ENCODE measurements at regions not wholly inside any gene's neighbourhood (a gene's known extent, or its start where the extent isn't known, plus 50 kb on each side); places are given as distances from the start of the nearest gene placed in this dataset.
"Not testable (repeated sequence)": the region's sequence is repeated elsewhere in the genome, so short reads cannot be mapped to it uniquely, and the experiment has no call there.

DNA sequence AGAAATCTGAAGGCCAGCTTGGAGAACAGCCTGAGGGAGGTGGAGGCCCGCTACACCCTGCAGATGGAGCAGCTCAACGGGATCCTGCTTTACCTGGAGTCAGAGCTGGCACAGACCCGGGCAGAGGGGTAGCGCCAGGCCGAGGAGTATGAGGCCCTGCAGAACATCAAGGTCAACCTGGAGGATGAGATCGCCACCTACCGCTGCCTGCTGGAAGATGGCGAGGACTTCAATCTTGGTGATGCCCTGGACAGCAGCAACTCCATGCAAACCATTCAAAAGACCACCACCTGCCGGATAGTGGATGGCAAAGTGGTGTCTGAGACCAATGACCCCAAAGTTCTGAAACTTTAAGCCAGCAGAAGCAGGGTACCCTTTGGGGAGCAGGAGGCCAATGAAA, 318.4 kb downstream of the ZFHX3 start:
- not testable (repeated sequence) for H3K4me3 ChIP-seq (ENCODE audit: low read depth, low read length); DNase-seq (ENCODE audit: low read depth)

GRCh38 chr16:72728516-72728915, 319.4 kb downstream of the ZFHX3 start:
- TF ChIP-seq CTCF (conservative IDR thresholded peaks at IDR 0.05; ENCODE audit: low read depth, low read length): no peak
- H3K4me3 ChIP-seq (ENCODE audit: low read depth, low read length): no peak overlapping the region
- no peak for DNase-seq (ENCODE audit: low read depth)

DNA sequence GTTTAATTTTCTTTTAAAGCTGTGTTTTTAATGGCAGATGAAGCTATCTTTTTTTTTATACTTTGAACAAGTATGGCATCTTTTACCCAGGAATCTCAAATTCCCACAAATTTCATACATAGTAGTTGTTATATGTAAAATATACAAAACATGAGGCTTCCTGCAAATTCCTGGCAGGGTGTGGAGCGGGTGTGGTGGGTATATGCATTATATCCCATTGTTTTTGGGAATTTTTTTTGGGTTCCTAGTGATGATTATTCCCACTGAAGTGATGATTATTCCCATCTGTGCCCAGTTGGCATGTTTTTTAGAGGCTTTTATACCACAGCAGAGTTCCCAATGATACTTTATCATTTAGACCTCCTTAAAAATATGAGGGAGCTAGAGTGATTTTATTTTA, 320.4 kb downstream of the ZFHX3 start:
- DNase-seq (ENCODE audit: low read depth): no peak
- TF ChIP-seq CTCF (conservative IDR thresholded peaks at IDR 0.05; ENCODE audit: low read depth, low read length): no peak
- no peak overlapping the region for H3K4me3 ChIP-seq (ENCODE audit: low read depth, low read length)

DNA sequence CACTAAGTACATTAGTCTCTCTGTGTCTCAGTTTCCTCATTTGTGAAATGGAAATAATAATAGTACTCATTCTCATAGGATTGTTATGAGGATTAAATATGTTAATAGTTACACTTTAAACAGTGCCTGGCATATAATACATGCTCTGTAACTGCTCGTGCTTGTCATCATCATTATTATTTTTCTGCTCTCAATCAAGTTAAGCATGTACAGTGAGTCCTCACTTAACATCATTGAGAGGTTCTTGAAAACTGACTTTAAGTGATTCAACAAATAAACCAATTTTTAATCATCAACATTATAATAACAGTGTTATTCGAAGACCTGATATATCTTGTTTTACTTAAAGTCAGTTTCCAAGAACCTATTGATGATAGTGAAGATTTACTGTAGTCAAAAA, 322.3 kb downstream of the ZFHX3 start:
- no peak for DNase-seq (ENCODE audit: low read depth)
- no peak overlapping the region for H3K4me3 ChIP-seq (ENCODE audit: low read depth, low read length)
- TF ChIP-seq CTCF (conservative IDR thresholded peaks at IDR 0.05; ENCODE audit: low read depth, low read length): no peak

GRCh38 chr16:72723781-72724180, 324.1 kb downstream of the ZFHX3 start:
- peak; percentile 27 for DNase-seq (ENCODE audit: low read depth)
- TF ChIP-seq CTCF (conservative IDR thresholded peaks at IDR 0.05; ENCODE audit: low read depth, low read length): no peak
- no peak overlapping the region for H3K4me3 ChIP-seq (ENCODE audit: low read depth, low read length)

GRCh38 chr16:72722552-72722951, 325.4 kb downstream of the ZFHX3 start:
- no peak for TF ChIP-seq CTCF (conservative IDR thresholded peaks at IDR 0.05; ENCODE audit: low read depth, low read length)
- no peak for DNase-seq (ENCODE audit: low read depth)
- no peak overlapping the region for H3K4me3 ChIP-seq (ENCODE audit: low read depth, low read length)

DNA sequence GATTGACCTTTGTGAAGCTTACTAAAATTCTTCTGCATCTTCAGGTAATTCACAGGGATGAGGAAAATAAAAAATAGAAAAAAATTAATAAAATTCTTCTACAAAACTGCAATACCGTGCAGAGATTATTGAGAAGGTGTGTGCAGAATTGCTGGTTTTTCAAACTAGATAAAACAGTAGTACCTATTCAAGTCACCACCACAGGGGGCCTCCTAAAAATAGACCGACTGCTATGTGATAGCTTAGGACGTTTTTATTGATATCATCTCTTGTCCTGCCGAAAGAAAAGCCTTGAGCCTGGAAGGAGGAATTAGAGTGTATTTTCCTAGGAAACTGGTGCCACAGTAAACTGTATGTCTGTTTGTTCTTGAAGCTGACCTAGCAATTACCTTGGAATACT, 325.9 kb downstream of the ZFHX3 start:
- no peak for TF ChIP-seq CTCF (conservative IDR thresholded peaks at IDR 0.05; ENCODE audit: low read depth, low read length)
- DNase-seq (ENCODE audit: low read depth): no peak
- H3K4me3 ChIP-seq (ENCODE audit: low read depth, low read length): no peak overlapping the region

DNA sequence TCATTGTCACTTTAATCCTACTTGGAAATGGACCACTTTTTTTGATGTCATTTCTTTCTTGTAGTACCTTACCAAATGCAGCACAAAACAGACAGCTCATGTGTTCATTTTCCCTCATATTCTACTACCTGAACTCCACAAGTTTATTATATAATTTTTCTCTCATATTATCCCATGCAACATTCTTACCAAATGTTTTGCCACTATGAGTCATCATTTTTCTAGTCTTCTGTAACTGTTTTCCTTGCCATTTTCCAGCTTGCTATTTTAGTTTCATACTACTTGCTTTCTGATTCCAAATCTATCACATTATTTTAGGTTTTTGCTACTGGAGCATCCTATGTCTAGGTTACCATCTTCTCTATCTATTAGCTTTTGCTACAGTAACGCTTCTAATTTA, 332.7 kb downstream of the ZFHX3 start:
- DNase-seq (ENCODE audit: low read depth): no peak
- no peak overlapping the region for H3K4me3 ChIP-seq (ENCODE audit: low read depth, low read length)
- no peak for TF ChIP-seq CTCF (conservative IDR thresholded peaks at IDR 0.05; ENCODE audit: low read depth, low read length)

Measured in epithelial cell of proximal tubule (primary cell).